ENCODE measurements at regions not wholly inside any gene's neighbourhood (a gene's known extent, or its start where the extent isn't known, plus 50 kb on each side); places are given as distances from the start of the nearest gene placed in this dataset.

DNA sequence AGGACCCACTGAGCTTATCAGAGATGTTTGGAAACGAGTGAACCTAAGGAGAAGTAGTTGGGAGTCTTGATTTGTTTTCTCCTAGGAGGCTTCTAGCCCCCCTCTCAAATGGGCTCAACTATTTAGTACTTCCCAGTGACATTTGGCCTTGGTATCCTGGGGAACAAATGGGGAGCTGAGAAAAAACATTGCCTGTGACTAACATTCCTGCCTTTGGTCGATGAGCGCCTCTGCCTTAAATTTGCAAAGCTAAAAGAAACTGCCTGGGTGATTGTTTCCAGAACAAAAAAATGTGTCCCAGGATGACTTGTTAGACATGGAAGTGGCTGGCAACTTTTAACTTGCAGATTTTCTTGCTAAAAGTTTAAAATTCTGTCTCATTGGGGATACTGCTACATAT lies 58.8 kb upstream of the IGFBP7 start:
- TF ChIP-seq, protein P1, sequence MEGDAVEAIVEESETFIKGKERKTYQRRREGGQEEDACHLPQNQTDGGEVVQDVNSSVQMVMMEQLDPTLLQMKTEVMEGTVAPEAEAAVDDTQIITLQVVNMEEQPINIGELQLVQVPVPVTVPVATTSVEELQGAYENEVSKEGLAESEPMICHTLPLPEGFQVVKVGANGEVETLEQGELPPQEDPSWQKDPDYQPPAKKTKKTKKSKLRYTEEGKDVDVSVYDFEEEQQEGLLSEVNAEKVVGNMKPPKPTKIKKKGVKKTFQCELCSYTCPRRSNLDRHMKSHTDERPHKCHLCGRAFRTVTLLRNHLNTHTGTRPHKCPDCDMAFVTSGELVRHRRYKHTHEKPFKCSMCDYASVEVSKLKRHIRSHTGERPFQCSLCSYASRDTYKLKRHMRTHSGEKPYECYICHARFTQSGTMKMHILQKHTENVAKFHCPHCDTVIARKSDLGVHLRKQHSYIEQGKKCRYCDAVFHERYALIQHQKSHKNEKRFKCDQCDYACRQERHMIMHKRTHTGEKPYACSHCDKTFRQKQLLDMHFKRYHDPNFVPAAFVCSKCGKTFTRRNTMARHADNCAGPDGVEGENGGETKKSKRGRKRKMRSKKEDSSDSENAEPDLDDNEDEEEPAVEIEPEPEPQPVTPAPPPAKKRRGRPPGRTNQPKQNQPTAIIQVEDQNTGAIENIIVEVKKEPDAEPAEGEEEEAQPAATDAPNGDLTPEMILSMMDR (IDR thresholded peaks at IDR 0.05) = no peak
- TF ChIP-seq POLR2A (IDR thresholded peaks at IDR 0.05) (no peak), POLR2AphosphoS5 (IDR thresholded peaks at IDR 0.05) (no peak)

Measured in suprapubic skin (tissue), 4 donors.